GM12891 (cell line): ENCODE measurements at regions not wholly inside any gene's neighbourhood (a gene's known extent, or its start where the extent isn't known, plus 50 kb on each side); places are given as distances from the start of the nearest gene placed in this dataset.

Source experiments
- POLR2A ChIP-seq: IDR thresholded peaks from 2 replicates; pipeline ENCODE4 v1.6.1; 2011; ENCODE audit warnings: low read depth, low read length, control low read depth
- POLR2AphosphoS5 ChIP-seq: IDR thresholded peaks from 2 replicates; pipeline ENCODE4 v1.6.1; 2011; ENCODE audit warnings: low read depth, low read length, control low read depth

DNA sequence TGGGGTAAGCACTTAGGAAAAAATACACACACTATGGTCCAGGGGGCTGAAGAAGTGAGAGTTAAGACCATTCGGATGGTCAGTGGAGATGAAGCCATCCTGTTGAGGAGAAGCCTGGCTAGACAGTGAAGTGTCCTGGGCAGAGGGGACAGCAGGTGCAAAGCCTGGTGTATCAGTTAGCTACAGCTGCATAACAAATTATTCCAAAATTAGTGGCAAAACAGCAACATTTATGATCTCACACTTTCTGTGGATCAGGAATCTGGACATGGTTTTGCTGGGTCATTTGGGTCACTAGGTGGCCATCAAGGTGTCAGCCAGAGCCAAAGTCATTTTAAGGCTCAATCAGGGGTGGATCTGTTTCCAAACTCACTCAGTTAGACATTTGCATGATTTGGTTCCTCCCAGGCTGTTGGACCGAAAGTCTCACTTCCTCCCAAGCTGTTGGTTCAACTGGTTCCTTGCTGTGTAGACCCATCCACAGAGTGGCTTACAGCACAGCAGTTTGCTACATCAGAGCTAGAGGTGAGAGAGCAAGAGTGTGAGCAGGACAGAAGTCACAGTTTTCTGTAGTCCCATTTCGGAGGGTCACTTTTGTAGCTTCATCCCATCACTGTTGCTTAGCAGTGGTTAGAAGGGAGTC lies 80.1 kb upstream of the ALX4 start:
- TF ChIP-seq POLR2AphosphoS5 (no peak), POLR2A (no peak)
